Embryonic facial prominence (tissue), 1 donor: ENCODE measurements at regions not wholly inside any gene's neighbourhood (a gene's known extent, or its start where the extent isn't known, plus 50 kb on each side); places are given as distances from the start of the nearest gene placed in this dataset.
A peak's percentile ranks its signal among the peaks of the same experiment; 100 is the strongest.

Source experiments
- DNase-seq: peaks from one replicate; pipeline ENCODE4 v3.0.0-alpha.2; 2016; ENCODE audit errors: extremely low spot score

GRCh38 chr11:29353833-29354232 lies 663.0 kb downstream of the KCNA4 start:
- no peak for DNase-seq

- no peak for DNase-seq
Measured at GRCh38 chr11:29352273-29352795, 664.5 kb downstream of the KCNA4 start.

DNA sequence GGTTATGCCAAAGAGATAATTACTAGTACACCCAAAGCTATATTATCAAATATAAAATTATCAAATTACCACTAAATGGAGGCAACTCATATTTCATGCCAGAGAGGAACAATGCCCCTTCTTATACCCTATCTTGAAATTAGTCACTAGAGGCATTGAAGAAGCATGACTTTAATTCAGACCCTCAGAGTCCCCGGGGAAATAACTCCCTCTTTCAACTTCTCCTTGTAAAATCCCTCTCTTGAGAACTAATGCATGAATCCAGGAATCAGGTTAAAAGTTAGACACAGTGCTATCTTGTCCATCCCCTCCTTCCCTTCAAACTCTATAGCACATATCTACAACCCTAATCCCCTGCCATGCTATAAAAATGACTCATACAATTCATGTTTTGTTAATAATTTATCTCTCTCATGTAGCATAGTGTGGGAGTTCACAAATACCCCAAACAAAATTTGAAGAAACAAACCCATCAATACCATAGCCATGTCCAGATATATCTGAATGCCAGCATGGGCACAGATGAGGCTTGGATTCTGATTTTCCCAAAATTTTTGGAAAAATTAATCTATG lies 665.4 kb downstream of the KCNA4 start:
- no peak for DNase-seq

GRCh38 chr11:29343465-29344333 lies 673.1 kb downstream of the KCNA4 start:
- DNase-seq, result no peak

- no peak for DNase-seq
Measured at GRCh38 chr11:29336727-29337575, 679.9 kb downstream of the KCNA4 start.

DNA sequence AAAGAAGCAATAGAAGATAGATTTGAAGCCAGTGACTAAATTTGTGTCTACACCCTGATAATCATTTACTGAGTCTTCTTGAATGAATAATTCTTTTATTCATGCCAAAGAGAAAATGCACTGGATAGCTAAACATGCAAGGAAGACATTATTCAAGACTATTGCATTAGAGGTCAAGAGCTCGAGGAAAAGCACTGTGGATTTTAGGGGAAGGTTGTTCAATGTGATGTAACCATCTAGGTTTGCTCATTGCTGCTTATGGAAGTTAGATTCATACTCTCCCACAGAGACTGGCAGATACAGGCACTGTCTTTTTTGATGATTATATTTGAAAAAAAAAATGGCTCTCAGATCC lies 682.1 kb downstream of the KCNA4 start:
- no peak for DNase-seq

GRCh38 chr11:29333993-29334775 lies 682.6 kb downstream of the KCNA4 start:
- DNase-seq, result peak; percentile 9

GRCh38 chr11:29331451-29332010 lies 685.3 kb downstream of the KCNA4 start:
- DNase-seq, result no peak

DNA sequence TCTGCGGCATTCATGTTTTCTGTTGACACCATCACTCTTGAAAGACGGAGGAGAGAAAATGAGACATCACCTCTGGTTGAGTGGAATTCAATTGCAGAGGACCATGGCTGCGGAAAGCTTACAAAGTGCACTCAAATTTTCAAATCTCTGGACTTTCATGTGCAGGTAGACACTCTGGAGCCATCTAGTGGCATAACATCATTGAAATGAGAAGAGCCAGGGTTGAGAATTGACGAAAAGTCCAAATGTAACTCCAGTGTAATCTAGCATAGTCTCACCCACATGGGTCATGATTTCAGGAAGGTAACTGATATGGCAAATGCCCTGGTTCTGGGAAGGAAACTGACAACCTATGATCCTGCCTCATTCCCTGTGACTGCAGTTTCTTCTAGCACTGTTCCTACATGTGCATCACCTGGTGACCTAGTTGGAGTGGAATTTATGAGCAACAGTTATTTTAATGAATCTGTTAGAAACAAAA lies 687.8 kb downstream of the KCNA4 start:
- peak; percentile 20 for DNase-seq

DNA sequence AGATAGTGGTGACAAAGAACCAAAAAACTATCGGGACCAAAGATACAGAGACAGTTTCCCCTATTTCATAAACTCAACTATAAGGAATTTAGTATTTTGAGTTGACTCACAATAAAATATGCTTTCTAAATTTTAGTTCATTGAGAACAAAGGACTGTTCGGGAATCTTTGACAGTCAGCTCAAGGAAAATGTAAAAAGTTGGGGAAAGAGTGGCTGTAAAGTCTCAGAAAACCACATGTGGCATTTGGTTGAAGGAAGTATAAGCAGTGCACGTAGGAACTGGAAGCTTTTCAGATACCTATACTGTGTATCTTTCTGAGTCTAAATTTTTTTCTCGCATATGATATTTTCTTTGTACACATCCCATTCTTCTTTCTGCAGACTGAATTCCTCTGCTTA lies 688.9 kb downstream of the KCNA4 start:
- no peak for DNase-seq

DNA sequence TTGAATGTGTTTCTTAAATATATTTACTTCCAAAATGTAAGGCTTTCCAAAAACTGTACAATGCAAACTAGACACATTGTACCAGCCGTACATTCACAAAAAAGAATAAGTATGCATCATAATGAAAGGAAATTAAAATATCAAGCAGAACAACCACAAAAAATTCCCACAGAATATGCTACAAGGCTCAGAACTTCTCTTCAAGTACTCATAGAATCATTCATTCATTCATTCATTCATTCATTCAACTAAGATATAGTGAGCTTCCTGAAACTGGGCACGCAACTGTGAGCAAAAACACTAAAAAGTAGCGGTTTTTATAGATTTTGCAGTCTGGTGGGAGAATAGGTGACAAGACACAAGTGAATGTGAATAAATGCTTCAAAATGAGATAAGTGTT lies 690.1 kb downstream of the KCNA4 start:
- DNase-seq, result no peak

DNA sequence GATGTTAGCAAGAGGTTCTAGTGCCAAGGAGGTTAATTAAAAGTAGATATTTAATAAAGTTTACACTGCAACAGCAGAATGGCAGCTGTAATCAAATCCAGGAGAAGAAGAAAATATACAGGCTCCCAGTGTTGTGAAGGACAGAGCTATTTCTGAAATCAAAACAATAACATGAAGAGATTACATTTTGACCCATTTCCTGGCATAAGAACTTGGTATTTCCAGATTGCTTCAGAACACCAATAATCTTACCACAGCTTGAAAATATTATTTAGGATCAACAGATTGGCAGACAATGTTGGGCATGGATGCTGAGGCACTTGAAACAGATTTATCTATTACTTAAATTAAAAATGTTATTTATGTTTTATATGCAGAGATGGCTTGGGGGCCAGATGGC lies 692.5 kb downstream of the KCNA4 start:
- no peak for DNase-seq

DNA sequence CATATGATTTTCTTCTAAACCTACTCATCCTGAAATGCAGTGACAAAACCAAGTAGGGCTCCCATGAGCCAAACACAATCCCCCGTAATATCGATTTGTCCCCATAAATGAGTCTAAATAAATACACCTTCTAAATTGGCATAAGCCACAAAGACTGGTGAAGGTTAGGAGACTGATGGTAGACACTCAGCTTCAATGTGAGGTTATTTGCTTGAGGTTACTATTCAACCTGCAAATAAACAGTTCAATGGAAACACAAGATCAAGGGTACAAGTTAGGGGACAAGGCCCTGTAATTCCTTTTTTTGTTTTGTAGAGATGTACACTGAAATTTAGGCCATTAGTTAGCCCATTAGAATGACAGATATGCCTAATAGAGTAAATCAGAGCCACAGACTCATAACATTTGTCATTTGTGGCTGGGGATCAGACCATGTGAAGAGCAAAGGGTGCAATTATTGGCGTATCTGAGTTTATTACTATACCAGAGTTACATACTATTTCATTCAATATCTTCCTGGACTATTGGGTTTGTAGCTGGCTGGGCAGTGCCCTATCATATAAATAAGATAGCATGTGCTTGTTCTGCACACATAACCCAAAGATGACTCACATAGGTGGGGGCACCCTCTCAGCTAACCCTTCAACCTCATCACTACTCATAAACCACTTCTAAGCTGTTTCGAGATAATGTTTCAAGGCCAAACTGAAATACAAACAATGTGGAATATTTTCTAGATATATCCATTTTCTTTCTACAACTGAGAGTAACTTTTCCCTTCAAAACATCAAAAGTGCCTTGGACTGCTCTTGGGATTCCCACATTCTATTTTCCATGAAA lies 695.3 kb downstream of the KCNA4 start:
- no peak for DNase-seq

DNA sequence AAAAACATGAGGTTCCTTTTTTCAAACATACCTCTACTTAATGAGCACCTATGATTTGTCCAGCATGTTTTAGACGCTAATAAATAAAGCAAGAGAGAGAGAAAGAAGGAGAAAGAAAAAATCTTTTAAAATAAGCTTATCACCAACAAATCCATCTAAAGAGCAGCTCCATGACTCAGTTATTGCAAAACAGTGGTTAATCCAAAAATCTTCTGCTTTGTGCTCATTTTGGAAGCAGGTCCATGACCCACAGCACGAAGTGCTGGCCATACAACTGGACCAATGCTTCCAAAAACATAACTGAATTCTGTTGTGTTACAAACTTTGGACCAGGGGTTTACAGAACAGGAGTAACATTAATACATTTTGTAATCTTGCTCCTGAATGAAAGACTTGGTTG lies 696.6 kb downstream of the KCNA4 start:
- DNase-seq, result no peak

DNA sequence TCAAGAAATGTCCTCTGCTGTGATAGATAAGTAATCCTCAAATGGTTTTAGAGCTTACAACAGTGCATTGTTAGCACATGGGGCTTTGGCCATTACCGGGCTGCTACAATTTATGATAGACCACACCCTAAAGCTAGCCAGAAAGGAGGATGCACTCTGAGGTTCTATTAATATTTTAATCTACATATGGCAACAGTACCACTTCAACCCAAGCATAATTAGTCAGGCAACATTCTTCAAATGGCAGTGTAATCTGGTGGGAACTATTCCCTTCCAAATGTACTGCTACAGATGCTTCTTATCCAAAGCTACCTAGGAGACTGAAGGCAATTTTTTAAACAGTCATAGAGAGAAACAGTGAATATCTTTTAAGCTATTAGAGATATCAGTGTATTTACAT lies 697.6 kb downstream of the KCNA4 start:
- DNase-seq, result no peak

- no peak for DNase-seq
Measured at GRCh38 chr11:29318134-29318845, 698.5 kb downstream of the KCNA4 start.

DNA sequence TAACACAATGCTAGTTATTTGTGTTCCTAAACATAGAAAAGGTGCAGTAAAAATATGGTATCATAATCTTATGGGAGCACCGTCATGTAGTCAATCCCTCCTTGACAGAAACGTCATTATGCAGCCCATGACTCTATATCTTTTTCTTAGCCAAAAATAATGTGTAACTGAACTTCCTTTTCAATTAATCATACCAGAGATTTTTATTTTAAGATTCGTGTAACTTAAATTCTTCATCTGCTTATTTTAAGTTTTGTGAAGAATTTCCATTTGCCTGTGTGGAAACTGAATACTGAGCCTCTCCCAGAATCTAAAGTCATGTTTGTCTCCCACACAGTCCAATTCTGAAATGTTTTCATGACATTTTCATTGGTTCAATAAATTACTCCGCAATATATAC lies 699.1 kb downstream of the KCNA4 start:
- DNase-seq, result no peak

- DNase-seq, result no peak
Measured at GRCh38 chr11:29315275-29315674, 701.6 kb downstream of the KCNA4 start.

- no peak for DNase-seq
Measured at GRCh38 chr11:29314211-29314610, 702.6 kb downstream of the KCNA4 start.

DNA sequence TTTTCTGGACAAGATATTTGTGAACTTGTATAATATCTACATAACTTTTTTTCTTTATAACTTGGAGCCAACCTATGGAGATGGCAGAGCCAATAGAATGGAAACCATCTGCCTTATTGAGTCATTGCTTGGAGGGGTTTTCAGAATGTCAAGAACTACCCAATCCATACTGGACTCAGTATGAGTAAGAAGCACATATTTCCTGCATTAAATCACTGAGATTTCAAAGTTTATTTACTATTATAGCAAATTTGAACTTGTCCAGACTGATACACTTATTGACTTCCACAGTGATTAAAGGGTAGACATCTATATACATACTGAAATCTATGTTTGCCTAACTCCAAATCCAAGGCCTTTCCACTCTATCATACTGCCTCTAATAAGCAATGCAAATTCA lies 704.0 kb downstream of the KCNA4 start:
- no peak for DNase-seq
